Urinary bladder (tissue), 3 donors: ENCODE measurements at regions not wholly inside any gene's neighbourhood (a gene's known extent, or its start where the extent isn't known, plus 50 kb on each side); places are given as distances from the start of the nearest gene placed in this dataset.

ENCODE experiments used
- DNase-seq: peaks from one replicate; pipeline ENCODE4 v3.0.0-alpha.2; 2015; ENCODE audit errors: extremely low spot score
- H3K27ac ChIP-seq: one replicate; pipeline ENCODE4 v1.5.1; 2013; ENCODE audit warnings: low read depth, mild to moderate bottlenecking, moderate library complexity
- H3K36me3 ChIP-seq: one replicate; pipeline ENCODE4 v1.6.1; 2013; ENCODE audit warnings: mild to moderate bottlenecking, moderate library complexity; ENCODE audit not compliant: insufficient read depth
- H3K4me1 ChIP-seq: one replicate; pipeline ENCODE4 v1.6.1; 2013; ENCODE audit warnings: mild to moderate bottlenecking, moderate library complexity; ENCODE audit not compliant: insufficient read depth
- H3K4me3 ChIP-seq: one replicate; pipeline ENCODE4 v1.5.1; 2013; ENCODE audit warnings: low read depth, low read length
- WGBS: extraction: QIAGEN DNeasy Blood & Tissue Kit; methylation state at CpG from one replicate; pipeline ENCODE4 v1.1.7; 2013; 5-methylcytosine and 5-hydroxymethylcytosine counted together
- donor health status: healthy with polysubstance abuse.
- donor health status: healthy.

DNA sequence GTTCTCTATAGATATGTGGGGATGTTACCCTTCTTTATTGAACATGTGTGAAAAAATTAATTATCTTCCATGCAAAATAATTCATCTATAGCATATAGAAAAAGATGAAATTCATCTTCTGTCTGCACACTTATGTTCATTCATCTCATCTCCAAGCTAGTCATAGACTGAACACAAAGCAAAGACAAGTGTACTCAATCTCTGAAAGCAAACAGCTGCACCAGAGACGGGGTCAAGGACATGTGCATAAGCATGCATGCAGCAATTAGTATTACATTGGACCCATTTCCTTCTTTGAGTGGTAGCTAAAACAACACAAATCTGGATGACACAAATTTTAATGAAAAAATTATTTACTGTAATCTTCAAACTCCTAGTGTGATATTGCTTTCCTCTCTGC, 547.0 kb upstream of the COX7C start:
- no peak overlapping the region for H3K4me3 ChIP-seq
- H3K4me1 ChIP-seq: no peaks in the 10 kb centered on the region
- DNase-seq: no peak
- no peaks in the 10 kb centered on the region for H3K36me3 ChIP-seq
- 77% methylated on average over 1 of the region's 1 CpG for WGBS
- H3K27ac ChIP-seq: no peak overlapping the region

DNA sequence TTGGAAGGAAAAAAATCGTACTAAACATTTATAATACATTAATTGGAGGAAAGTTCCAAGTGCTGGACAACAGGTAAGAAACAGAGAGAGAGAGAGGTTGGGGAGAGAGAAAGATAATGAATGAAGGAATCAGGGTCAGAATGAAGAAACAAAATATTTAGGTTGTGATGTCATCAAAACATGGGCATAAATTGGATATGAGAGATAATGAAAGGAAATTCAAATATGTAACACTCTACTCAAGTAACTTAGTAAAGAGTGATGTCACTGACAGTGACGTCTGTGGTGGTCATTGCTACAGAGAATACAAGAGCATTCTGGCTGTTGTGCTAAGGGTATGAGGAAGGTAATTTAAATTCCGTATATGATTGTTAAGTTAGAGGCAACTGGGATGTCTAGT, 543.4 kb upstream of the COX7C start:
- Histone ChIP-seq H3K4me3 (no peak overlapping the region), H3K4me1 (no peaks in the 10 kb centered on the region), H3K36me3 (no peaks in the 10 kb centered on the region), H3K27ac (no peak overlapping the region)
- no peak for DNase-seq
- WGBS: 74% methylated on average over 3 of the region's 3 CpGs

DNA sequence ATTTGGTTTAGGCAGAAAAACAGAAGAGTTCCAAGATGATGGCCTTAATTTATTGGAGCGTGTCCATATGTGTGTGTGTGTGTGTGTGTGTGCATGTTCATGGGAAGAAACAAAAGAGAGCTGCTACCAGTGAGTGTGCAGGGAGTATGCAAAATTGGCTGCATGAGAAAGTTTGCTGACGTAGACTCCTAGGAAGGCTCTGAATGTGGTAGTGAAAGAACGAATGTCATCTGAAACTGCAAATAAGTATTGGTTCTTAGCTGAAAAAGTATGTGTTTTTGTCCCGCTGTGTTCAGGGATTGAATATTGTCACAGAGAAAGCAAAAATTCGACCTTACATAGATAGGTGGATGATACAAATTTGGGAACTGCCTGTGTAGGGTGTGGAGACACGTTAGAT, 542.6 kb upstream of the COX7C start:
- WGBS: 82% methylated on average over 6 of the region's 6 CpGs
- no peak overlapping the region for H3K4me3 ChIP-seq

DNA sequence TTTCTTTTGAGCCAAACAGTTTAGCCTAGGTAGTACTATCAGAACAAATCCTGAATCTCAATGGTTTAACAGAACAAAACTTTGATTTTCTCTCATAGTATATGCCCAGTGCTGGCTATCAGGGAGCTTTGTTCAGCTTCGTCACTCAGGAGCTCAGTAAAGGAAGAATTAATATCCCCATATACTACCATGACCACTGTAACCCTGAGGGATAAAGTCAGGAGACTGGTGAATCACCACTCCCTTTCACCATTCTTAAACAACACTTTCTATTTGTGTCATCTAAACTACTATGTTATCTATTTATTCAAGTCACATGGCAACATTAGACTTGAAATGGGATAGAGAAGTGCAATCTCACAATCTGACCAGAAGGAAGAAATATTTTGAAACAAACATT, 522.6 kb upstream of the COX7C start:
- no peaks in the 10 kb centered on the region for H3K36me3 ChIP-seq
- no peaks in the 10 kb centered on the region for H3K4me1 ChIP-seq
- WGBS: 41% methylated on average over 1 of the region's 1 CpG
- no peak for DNase-seq
- H3K4me3 ChIP-seq: no peak overlapping the region
- H3K27ac ChIP-seq: no peak overlapping the region

More for the DNA sequence above, 542.6 kb upstream of the COX7C start:
- no peaks in the 10 kb centered on the region for H3K36me3 ChIP-seq
- H3K27ac ChIP-seq: no peak overlapping the region
- no peak for DNase-seq
- H3K4me1 ChIP-seq: no peaks in the 10 kb centered on the region

DNA sequence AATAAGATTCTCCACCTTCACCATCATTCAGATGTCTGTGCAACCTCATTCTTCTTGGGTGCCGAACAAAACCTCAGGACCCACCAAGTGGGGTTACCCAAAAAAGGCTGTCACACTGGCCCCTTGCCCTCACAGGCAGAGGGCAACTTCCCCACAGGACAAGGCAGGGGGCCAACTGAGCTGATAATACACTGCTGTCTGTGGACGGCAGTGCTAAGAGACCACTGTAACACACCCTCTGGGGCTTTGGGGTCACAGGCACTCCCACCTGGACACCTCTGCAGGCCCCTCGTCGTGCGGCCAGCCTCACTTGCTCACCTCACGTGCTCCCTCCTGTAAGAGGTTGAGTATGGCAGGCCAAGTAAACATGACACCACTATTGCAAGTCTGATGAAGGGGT, 515.8 kb upstream of the COX7C start:
- WGBS: 83% methylated on average over 6 of the region's 6 CpGs
- DNase-seq: no peak
- Histone ChIP-seq H3K36me3 (no peaks in the 10 kb centered on the region), H3K4me1 (no peaks in the 10 kb centered on the region), H3K27ac (no peak overlapping the region), H3K4me3 (no peak overlapping the region)

DNA sequence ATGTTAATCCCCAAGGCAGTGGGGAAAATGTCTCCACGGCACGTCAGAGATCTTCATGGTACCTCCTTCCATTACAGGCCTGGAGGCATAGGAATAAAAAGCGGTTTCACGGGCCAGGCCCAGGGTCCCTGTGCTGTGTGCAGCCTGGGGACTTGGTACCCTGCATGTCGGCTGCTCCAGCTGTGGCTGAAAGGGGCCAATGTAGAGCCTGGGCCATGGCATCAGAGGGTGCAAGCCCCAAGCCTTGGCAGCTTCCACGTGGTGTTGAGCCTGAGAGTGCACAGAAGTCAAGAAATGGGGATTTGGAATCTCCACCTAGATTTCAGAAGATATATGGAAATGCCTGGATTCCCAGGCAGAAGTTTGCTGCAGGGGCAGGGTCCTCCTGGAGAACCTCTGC, 508.9 kb upstream of the COX7C start:
- H3K4me3 ChIP-seq: no peak overlapping the region
- WGBS: 88% methylated on average over 6 of the region's 6 CpGs
- H3K36me3 ChIP-seq: no peaks in the 10 kb centered on the region
- no peak overlapping the region for H3K27ac ChIP-seq
- DNase-seq: no peak
- no peaks in the 10 kb centered on the region for H3K4me1 ChIP-seq

DNA sequence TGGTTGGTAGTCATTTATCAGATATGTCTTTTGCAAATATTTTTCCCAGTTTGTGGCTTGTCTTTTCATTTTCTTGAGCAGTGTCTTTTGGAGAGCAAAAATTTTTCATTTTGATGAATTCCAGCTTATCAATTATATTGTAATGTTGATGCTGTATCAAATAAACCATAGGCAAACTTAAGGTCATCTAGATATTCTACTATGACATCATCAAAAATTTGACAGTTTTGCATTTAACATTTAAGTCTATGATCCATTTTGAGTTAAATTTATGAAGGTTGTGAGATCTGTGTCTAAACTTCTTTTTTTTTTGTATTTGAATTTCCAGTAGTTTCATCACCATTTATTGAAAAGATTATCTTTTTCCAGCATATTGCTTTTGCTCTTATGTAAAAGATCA, 505.5 kb upstream of the COX7C start:
- Histone ChIP-seq H3K36me3 (no peaks in the 10 kb centered on the region), H3K4me3 (no peak overlapping the region), H3K27ac (no peak overlapping the region), H3K4me1 (no peaks in the 10 kb centered on the region)
- DNase-seq: no peak

DNA sequence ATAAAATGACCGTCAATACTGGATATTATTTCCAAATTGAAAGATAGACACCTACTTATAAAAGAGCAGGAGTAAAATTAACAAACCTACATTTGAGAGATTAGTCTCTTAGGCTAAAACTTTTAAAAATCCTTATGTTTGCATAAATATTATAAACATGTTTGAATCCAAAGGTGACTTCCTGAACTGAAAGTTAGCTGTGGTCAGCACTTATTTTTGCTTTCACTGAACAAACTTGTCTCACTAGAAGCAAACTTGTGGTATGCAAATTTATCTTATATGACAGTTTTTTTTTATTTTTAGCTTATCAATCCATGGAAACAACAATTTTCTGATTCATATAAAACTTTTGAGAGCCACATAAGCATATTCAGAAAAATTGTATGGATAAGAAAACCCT, 502.6 kb upstream of the COX7C start:
- H3K4me3 ChIP-seq: no peak overlapping the region
- WGBS: 94% methylated on average over 1 of the region's 1 CpG
- no peak overlapping the region for H3K27ac ChIP-seq

DNA sequence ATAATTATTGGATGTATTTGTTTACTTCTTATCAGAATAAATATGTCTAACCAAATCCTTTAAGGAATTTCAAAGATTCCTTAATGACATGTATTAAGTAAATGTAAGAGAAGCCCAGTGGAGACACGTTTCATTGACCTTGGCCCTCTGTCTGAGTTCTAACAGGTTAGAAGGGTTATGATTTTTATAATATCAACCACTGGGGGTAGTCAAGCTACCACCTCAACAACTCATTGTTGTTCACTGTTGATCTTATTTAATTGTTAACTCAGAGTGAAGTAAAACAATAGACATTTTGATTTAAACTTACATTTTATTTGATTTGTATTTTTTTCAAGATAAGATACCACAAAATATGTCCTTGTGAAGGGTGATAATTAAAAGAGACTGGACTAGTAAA, 499.2 kb upstream of the COX7C start:
- Histone ChIP-seq H3K36me3 (no peaks in the 10 kb centered on the region), H3K27ac (no peak overlapping the region), H3K4me1 (no peaks in the 10 kb centered on the region), H3K4me3 (no peak overlapping the region)
- no peak for DNase-seq
- WGBS: 55% methylated on average over 1 of the region's 1 CpG

More for the DNA sequence above, 502.6 kb upstream of the COX7C start:
- no peaks in the 10 kb centered on the region for H3K4me1 ChIP-seq
- DNase-seq: no peak
- no peaks in the 10 kb centered on the region for H3K36me3 ChIP-seq

DNA sequence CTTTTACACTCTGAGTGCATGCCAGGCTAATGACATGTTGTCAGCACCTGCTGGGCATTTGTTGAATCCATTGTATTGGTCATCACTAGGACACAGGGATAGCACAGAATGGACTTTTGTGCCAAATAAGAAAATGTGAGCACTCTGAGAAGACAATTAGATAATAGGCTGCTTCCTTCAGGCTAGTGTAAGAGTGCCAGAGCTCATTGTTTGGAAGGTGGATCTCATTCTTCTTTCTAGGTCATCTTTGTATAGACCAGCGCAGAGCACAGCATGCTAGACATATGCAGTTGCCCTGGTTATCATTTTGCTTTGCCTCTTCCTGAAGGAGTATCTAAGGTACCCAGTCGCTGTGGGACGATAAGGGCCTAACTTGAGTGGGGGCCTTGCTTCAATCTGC, 493.4 kb upstream of the COX7C start:
- WGBS: 97% methylated on average over 3 of the region's 3 CpGs
- H3K27ac ChIP-seq: no peak overlapping the region

DNA sequence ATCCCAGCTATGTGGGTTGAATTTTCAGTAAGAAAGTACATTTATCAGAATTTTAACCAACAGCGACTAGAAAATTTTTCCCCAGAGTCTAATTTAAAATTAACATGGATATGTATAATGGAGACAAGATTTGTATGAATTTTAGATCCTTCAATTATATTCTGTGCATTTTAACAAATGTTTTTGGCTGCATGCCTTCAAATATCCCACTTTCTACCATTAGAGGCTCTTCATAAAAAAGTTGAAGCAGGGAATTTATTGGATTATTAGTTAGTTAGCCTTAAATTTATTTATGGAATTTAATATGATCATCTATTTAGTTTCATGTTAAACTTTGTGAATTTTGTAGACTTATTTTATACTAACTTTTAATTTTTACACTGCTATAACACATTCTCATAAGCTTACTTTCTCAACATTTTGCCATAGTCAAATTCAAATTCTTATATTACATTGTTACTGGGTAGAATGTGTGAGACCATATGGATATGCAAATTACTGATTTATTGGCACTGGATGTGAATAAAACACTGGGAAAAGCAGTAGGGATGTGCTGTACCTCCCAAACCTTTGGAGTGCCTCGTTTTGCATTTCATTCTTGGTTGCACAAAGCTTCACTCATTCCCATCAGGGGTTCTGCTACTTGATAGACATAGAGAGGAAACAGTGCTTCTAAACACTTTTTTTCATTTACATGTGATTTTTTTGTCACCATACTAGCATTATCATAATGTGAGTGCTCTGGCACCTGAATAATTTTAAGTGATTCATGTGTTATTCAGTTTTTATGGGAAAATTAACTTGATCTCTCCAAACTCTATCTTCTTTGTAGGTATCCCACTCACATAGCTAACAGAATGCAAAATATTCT, 491.8 kb upstream of the COX7C start:
- WGBS: 70% methylated on average over 2 of the region's 2 CpGs
- Histone ChIP-seq H3K27ac (no peak overlapping the region), H3K36me3 (no peaks in the 10 kb centered on the region), H3K4me3 (no peak overlapping the region), H3K4me1 (no peaks in the 10 kb centered on the region)
- no peak for DNase-seq

More for the DNA sequence above, 493.4 kb upstream of the COX7C start:
- Histone ChIP-seq H3K4me3 (no peak overlapping the region), H3K36me3 (no peaks in the 10 kb centered on the region), H3K4me1 (no peaks in the 10 kb centered on the region)
- no peak for DNase-seq

DNA sequence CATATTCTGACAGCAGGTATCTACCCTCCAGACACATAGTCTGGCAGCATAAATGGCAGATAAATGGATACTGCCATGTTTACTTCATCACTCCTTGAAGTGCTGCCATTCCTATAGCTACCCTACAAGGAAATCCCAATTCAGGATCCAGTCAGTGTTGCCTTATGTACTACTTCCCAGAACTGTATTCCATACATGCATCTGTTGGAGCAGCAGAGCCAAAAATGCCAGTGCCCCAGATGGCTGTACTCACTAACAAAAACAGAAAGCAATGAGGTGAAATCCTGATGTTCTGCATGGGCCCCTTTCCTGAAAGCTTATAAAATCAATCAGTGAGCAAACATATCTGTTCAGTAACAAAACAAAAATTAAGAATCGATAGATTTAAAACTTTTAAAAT, 490.0 kb upstream of the COX7C start:
- no peak overlapping the region for H3K4me3 ChIP-seq
- no peaks in the 10 kb centered on the region for H3K4me1 ChIP-seq
- H3K36me3 ChIP-seq: no peaks in the 10 kb centered on the region
- H3K27ac ChIP-seq: no peak overlapping the region
- DNase-seq: no peak
- 45% methylated on average over 1 of the region's 1 CpG for WGBS

DNA sequence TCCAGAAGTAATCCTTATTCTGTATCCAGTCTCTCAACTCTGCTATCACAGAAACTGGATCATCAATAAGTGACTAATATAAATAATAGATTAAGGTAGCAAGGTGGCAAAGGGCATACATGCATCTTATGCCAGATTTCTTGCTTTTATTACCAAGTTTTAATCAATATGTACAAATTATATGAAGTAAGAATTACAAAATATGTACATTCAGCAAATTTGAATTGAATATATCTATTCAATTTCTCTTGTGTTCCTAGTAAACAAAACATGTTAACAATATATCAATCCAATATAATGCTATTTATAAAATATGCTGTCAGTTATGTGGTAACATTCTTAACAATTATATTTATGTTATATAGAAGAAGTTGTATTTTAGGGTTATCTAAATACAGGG, 488.7 kb upstream of the COX7C start:
- no peaks in the 10 kb centered on the region for H3K4me1 ChIP-seq
- no peak overlapping the region for H3K27ac ChIP-seq
- no peak for DNase-seq
- no peak overlapping the region for H3K4me3 ChIP-seq
- no peaks in the 10 kb centered on the region for H3K36me3 ChIP-seq

DNA sequence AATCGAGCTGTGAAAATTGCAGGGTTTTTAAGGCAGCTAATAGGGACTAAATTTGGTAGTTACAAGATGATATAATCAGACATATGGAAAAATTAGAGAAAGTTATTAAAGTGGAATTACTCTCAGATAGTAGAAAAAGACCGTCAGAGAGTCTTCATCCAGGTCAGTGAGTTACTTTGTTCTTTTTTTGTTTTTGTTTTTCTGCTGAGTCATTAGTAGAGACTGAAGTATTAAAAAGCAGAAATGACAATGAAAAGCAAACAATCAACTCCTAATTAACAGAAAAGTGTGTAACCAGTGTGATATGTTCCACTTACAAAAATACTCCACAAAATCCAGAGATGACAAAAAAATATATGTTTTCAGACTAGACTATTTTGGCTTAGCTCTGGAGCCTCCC, 480.4 kb upstream of the COX7C start:
- Histone ChIP-seq H3K27ac (no peak overlapping the region), H3K4me1 (no peaks in the 10 kb centered on the region), H3K36me3 (no peaks in the 10 kb centered on the region), H3K4me3 (no peak overlapping the region)
- no peak for DNase-seq
- 85% methylated on average over 2 of the region's 2 CpGs for WGBS

DNA sequence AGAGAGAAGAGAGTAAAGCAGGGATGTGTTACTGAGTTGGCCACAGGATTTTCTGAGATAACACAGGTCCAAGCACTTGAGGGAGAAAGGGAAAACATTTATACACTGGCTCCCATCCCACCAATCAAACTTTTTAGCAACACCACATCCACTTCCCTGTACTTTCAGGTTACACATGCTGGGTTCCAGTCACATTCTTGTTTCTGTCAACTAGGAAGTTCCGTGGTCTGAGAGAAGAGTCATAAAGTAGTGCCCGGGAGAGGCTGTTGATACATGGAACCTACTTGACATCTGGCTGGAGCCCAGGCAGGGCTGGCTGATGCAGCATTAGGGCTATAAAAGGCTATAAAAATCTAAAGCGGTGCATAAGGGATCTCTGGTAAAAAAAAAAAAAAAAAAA, 473.9 kb upstream of the COX7C start:
- WGBS: 14% methylated on average over 3 of the region's 3 CpGs
- Histone ChIP-seq H3K27ac (no peak overlapping the region), H3K36me3 (no peaks in the 10 kb centered on the region), H3K4me1 (no peaks in the 10 kb centered on the region), H3K4me3 (no peak overlapping the region)
- no peak for DNase-seq
